ENCODE measurements at regions not wholly inside any gene's neighbourhood (a gene's known extent, or its start where the extent isn't known, plus 50 kb on each side); places are given as distances from the start of the nearest gene placed in this dataset.

DNA sequence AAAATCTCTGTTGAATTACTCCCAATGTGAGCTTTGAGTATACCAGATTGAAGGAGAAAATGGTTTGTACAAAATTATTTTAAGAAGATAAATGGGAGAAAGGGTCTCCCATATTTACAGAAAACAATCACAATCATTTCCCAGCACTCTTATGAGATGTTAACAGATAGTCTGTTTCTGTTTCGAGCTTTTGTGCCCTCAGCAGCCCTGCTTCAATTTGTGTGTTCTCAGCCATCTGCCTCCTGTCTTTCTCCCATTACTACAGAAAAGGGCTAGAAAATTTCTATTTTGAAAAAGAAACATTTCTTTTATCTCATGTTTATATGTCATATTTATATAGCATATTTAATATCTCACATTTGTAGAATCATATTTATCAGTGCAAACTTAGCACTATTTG is 498.4 kb downstream of the TTLL7 start:
- TF ChIP-seq POLR2A (IDR thresholded peaks at IDR 0.05): no peak
- TF ChIP-seq, protein P1, sequence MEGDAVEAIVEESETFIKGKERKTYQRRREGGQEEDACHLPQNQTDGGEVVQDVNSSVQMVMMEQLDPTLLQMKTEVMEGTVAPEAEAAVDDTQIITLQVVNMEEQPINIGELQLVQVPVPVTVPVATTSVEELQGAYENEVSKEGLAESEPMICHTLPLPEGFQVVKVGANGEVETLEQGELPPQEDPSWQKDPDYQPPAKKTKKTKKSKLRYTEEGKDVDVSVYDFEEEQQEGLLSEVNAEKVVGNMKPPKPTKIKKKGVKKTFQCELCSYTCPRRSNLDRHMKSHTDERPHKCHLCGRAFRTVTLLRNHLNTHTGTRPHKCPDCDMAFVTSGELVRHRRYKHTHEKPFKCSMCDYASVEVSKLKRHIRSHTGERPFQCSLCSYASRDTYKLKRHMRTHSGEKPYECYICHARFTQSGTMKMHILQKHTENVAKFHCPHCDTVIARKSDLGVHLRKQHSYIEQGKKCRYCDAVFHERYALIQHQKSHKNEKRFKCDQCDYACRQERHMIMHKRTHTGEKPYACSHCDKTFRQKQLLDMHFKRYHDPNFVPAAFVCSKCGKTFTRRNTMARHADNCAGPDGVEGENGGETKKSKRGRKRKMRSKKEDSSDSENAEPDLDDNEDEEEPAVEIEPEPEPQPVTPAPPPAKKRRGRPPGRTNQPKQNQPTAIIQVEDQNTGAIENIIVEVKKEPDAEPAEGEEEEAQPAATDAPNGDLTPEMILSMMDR (IDR thresholded peaks at IDR 0.05): no peak

All from right lobe of liver (tissue), 4 donors.